Keratinocyte (primary cell): ENCODE measurements at regions not wholly inside any gene's neighbourhood (a gene's known extent, or its start where the extent isn't known, plus 50 kb on each side); places are given as distances from the start of the nearest gene placed in this dataset.

Source experiments
- DNase-seq: peaks from one replicate; pipeline ENCODE4 v3.0.0-alpha.2; 2011; ENCODE audit warnings: low read depth, missing footprints, low spot score
- FAIRE-seq: peaks from 2 replicates; lab custom pipeline; 2011; peaks lifted over from hg19 to GRCh38; lab: Jason Lieb, UNC
- H2AFZ ChIP-seq: 2 replicates; pipeline ENCODE4 v1.6.0; 2012; ENCODE audit warnings: low read length, control low read depth, inconsistent platforms; ENCODE audit not compliant: control insufficient read depth
- H3K27ac ChIP-seq: 2 replicates; pipeline ENCODE4 v1.5.1; 2011; ENCODE audit warnings: low read length; ENCODE audit not compliant: control insufficient read depth, insufficient read depth
- H3K27me3 ChIP-seq: 3 replicates; pipeline ENCODE4 v1.6.0; 2011; ENCODE audit warnings: low read length; ENCODE audit not compliant: control insufficient read depth, insufficient read depth; ENCODE audit errors: extremely low read depth
- H3K36me3 ChIP-seq, 2 experiments: 2 replicates in 1 of 2; 3 replicates in 1 of 2; pipeline ENCODE4 v1.5.1; 2011; ENCODE audit warnings: low read length in 2 of 2, mild to moderate bottlenecking in 1 of 2; ENCODE audit not compliant: control insufficient read depth in 2 of 2, insufficient read depth in 2 of 2; ENCODE audit errors: extremely low read depth in 1 of 2
- H3K4me1 ChIP-seq: 3 replicates; pipeline ENCODE4 v1.5.1; 2011; ENCODE audit warnings: low read length; ENCODE audit not compliant: control insufficient read depth, insufficient read depth; ENCODE audit errors: extremely low read depth
- H3K4me2 ChIP-seq: 3 replicates; pipeline ENCODE4 v1.6.0; 2011; ENCODE audit warnings: low read depth, low read length; ENCODE audit not compliant: control insufficient read depth, insufficient read depth; ENCODE audit errors: extremely low read depth
- H3K4me3 ChIP-seq, 3 experiments: fragments of 200-600 bp in 1 of 3; sonication (generic) in 1 of 3; 2 replicates in 2 of 3; 3 replicates in 1 of 3; pipeline ENCODE4 v1.5.1; 2011 to 2016; ENCODE audit warnings: low read length in 3 of 3, mild to moderate bottlenecking in 3 of 3, control low read depth in 2 of 3, inconsistent platforms in 1 of 3, low read depth in 1 of 3, mixed read lengths in 1 of 3, mixed run types in 1 of 3, moderate library complexity in 1 of 3; ENCODE audit not compliant: control insufficient read depth in 2 of 3, insufficient read depth in 2 of 3; ENCODE audit errors: extremely low read depth in 1 of 3
- H3K79me2 ChIP-seq: 2 replicates; pipeline ENCODE4 v1.6.0; 2012; ENCODE audit warnings: low read length; ENCODE audit not compliant: control insufficient read depth, insufficient read depth
- H3K9ac ChIP-seq: 3 replicates; pipeline ENCODE4 v1.6.0; 2011; ENCODE audit warnings: low read length; ENCODE audit not compliant: control insufficient read depth, insufficient read depth; ENCODE audit errors: extremely low read depth
- H3K9me1 ChIP-seq: 3 replicates; pipeline ENCODE4 v1.6.0; 2011; ENCODE audit warnings: low read length; ENCODE audit not compliant: control insufficient read depth, insufficient read depth; ENCODE audit errors: extremely low read depth
- H3K9me3 ChIP-seq: 2 replicates; pipeline ENCODE4 v1.5.1; 2012; ENCODE audit warnings: low read depth, low read length; ENCODE audit not compliant: control insufficient read depth
- H4K20me1 ChIP-seq: 3 replicates; pipeline ENCODE4 v1.6.0; 2011; ENCODE audit warnings: low read length; ENCODE audit not compliant: control insufficient read depth, insufficient read depth; ENCODE audit errors: extremely low read depth
- EZH2 ChIP-seq: IDR thresholded peaks from one replicate; pipeline ENCODE4 v1.6.1; 2012; ENCODE audit warnings: inconsistent platforms, mild to moderate bottlenecking, low read length, moderate library complexity
- dilution Hi-C: fragments of 300-500 bp; cut with MboI; formaldehyde crosslinking; loops from one replicate; pipeline ENCODE4 v1.7.0; 2020; ENCODE audit warnings: low sequenced_read_pairs; ENCODE audit not compliant: extremely low pct_ligation_motif_present
- TF ChIP-seq, protein P1 (sequence below), 3 experiments: IDR thresholded peaks in 1 of 3; conservative IDR thresholded peaks in 1 of 3; optimal IDR thresholded peaks in 1 of 3; 2 replicates in 2 of 3; 3 replicates in 1 of 3; pipeline versions ENCODE3 to v1.5.1; 2011; ENCODE audit warnings: low read length in 3 of 3, mild to moderate bottlenecking in 3 of 3, moderate library complexity in 2 of 3, control low read depth in 1 of 3, inconsistent platforms in 1 of 3; ENCODE audit not compliant: insufficient read depth in 2 of 3; ENCODE audit errors: extremely low read depth in 1 of 3

- H3K36me3 ChIP-seq = no peaks in the 10 kb centered on the region
- H3K27ac ChIP-seq = no peak overlapping the region
- H3K9ac ChIP-seq = no peak overlapping the region
- no peaks in the 10 kb centered on the region for H3K4me1 ChIP-seq
- H3K79me2 ChIP-seq = no peaks in the 10 kb centered on the region
- FAIRE-seq (no peak), DNase-seq (no peak)
- dilution Hi-C loops = no loop called here
- TF ChIP-seq EZH2 = no peak
- TF ChIP-seq, protein P1, sequence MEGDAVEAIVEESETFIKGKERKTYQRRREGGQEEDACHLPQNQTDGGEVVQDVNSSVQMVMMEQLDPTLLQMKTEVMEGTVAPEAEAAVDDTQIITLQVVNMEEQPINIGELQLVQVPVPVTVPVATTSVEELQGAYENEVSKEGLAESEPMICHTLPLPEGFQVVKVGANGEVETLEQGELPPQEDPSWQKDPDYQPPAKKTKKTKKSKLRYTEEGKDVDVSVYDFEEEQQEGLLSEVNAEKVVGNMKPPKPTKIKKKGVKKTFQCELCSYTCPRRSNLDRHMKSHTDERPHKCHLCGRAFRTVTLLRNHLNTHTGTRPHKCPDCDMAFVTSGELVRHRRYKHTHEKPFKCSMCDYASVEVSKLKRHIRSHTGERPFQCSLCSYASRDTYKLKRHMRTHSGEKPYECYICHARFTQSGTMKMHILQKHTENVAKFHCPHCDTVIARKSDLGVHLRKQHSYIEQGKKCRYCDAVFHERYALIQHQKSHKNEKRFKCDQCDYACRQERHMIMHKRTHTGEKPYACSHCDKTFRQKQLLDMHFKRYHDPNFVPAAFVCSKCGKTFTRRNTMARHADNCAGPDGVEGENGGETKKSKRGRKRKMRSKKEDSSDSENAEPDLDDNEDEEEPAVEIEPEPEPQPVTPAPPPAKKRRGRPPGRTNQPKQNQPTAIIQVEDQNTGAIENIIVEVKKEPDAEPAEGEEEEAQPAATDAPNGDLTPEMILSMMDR (optimal IDR thresholded peaks at IDR 0.05 in 1 of 3, IDR thresholded peaks at IDR 0.05 in 1 of 3, conservative IDR thresholded peaks at IDR 0.05 in 1 of 3; ENCODE audit: extremely low read depth in 1 of 3, insufficient read depth in 2 of 3, low read length in 3 of 3) = no peak
- no peaks in the 10 kb centered on the region for H3K9me3 ChIP-seq
- H3K27me3 ChIP-seq = no peaks in the 10 kb centered on the region
- H3K4me2 ChIP-seq = no peak overlapping the region
- no peaks in the 10 kb centered on the region for H4K20me1 ChIP-seq
- H2AFZ ChIP-seq = no peak overlapping the region
- no peak overlapping the region for H3K4me3 ChIP-seq
- H3K9me1 ChIP-seq = no peaks in the 10 kb centered on the region
These were observed 153.0 kb downstream of the RFC3 start for GRCh38 chr13:33970746-33971561.

- Histone ChIP-seq H4K20me1 (no peaks in the 10 kb centered on the region), H3K9me3 (no peaks in the 10 kb centered on the region), H3K9ac (no peak overlapping the region), H3K27ac (no peak overlapping the region), H3K4me1 (no peaks in the 10 kb centered on the region), H3K27me3 (no peaks in the 10 kb centered on the region), H3K36me3 (no peaks in the 10 kb centered on the region), H3K79me2 (no peaks in the 10 kb centered on the region), H3K9me1 (no peaks in the 10 kb centered on the region), H3K4me2 (no peak overlapping the region), H3K4me3 (no peak overlapping the region), H2AFZ (no peak overlapping the region)
- DNase-seq (no peak), FAIRE-seq (no peak)
- TF ChIP-seq, protein P1 (optimal IDR thresholded peaks at IDR 0.05 in 1 of 3, IDR thresholded peaks at IDR 0.05 in 1 of 3, conservative IDR thresholded peaks at IDR 0.05 in 1 of 3; ENCODE audit: extremely low read depth in 1 of 3, insufficient read depth in 2 of 3, low read length in 3 of 3) = no peak
- TF ChIP-seq EZH2 = no peak
- dilution Hi-C loops = no loop called here
These were observed 153.5 kb downstream of the RFC3 start for GRCh38 chr13:33971562-33971819.
